ENCODE measurements at regions not wholly inside any gene's neighbourhood (a gene's known extent, or its start where the extent isn't known, plus 50 kb on each side); places are given as distances from the start of the nearest gene placed in this dataset.

DNA sequence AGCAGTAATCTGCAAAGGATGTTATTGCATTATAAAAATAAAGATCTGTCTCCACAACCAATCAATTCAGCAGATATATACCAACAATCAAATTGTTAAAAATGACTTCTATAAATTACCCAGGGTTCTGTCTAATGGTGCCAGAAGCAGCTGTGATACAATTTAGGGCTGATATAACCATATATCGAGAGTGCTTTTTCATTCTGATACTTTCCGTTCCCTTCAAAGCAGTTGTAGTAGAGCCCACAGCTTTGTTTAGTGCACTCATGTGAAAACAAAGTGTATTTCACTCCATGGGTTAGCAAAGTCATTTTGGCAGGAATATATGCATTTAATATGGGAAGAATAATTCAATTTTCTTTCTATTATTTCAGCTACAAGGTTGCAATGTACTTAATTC lies 83.1 kb upstream of the CHCHD3 start:
- TF ChIP-seq REST (IDR thresholded peaks at IDR 0.05; ENCODE audit: low read depth) (no peak), TAF1 (IDR thresholded peaks at IDR 0.05; ENCODE audit: low read depth) (no peak), TCF12 (IDR thresholded peaks at IDR 0.05; ENCODE audit: low read depth) (no peak), TEAD4 (IDR thresholded peaks at IDR 0.05) (no peak), MAX (IDR thresholded peaks at IDR 0.05) (no peak), CEBPB (IDR thresholded peaks at IDR 0.05) (no peak), EP300 (IDR thresholded peaks at IDR 0.05; ENCODE audit: borderline replicate concordance) (no peak), EGR1 (IDR thresholded peaks at IDR 0.05) (no peak), NFIC (IDR thresholded peaks at IDR 0.05) (no peak)

Measured in Ishikawa (cell line).